Tibial nerve (tissue), 4 donors: ENCODE measurements at regions not wholly inside any gene's neighbourhood (a gene's known extent, or its start where the extent isn't known, plus 50 kb on each side); places are given as distances from the start of the nearest gene placed in this dataset.

ENCODE experiments used
- EP300 ChIP-seq, 2 donors: sonication (generic); formaldehyde crosslinking; IDR thresholded peaks; one replicate each; pipeline ENCODE4 v1.6.1; 2017; ENCODE audit warnings: antibody characterized with exemption in 2 of 2, mild to moderate bottlenecking in 1 of 2
- TF ChIP-seq, protein P1 (sequence below), 5 experiments: fragments of 200-600 bp in 3 of 5; fragments of 450-650 bp in 2 of 5; sonication (generic) in 3 of 5; IDR thresholded peaks; one replicate each; pipeline ENCODE4 v1.5.1; 2016 to 2019; ENCODE audit warnings: antibody characterized with exemption in 5 of 5, mild to moderate bottlenecking in 3 of 5, moderate library complexity in 2 of 5

DNA sequence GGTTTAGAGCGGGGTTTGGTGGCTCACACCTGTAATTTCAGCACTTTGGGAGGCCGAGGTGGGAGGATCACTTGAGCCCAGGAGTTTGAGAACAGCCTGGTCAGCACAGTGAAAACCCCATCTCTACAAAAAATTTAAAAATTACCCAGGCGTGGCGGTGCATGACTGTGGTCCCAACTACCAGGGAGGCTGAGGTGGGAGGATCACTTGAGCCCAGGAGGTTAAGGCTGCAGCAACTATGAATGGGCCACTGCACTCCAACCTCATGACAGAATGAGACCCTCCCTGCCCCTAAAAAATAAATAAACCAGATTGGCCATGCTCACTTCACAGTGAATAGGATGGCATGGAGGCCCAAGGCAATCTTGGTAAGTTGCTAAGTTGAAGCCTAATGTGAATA, 168.9 kb downstream of the RHOU start:
- TF ChIP-seq, protein P1, sequence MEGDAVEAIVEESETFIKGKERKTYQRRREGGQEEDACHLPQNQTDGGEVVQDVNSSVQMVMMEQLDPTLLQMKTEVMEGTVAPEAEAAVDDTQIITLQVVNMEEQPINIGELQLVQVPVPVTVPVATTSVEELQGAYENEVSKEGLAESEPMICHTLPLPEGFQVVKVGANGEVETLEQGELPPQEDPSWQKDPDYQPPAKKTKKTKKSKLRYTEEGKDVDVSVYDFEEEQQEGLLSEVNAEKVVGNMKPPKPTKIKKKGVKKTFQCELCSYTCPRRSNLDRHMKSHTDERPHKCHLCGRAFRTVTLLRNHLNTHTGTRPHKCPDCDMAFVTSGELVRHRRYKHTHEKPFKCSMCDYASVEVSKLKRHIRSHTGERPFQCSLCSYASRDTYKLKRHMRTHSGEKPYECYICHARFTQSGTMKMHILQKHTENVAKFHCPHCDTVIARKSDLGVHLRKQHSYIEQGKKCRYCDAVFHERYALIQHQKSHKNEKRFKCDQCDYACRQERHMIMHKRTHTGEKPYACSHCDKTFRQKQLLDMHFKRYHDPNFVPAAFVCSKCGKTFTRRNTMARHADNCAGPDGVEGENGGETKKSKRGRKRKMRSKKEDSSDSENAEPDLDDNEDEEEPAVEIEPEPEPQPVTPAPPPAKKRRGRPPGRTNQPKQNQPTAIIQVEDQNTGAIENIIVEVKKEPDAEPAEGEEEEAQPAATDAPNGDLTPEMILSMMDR (IDR thresholded peaks at IDR 0.05) = no peak
- no peak for TF ChIP-seq EP300 (IDR thresholded peaks at IDR 0.05)
